H54 (cell line): ENCODE measurements at regions not wholly inside any gene's neighbourhood (a gene's known extent, or its start where the extent isn't known, plus 50 kb on each side); places are given as distances from the start of the nearest gene placed in this dataset.
"Not testable (repeated sequence)": the region's sequence is repeated elsewhere in the genome, so short reads cannot be mapped to it uniquely, and the experiment has no call there.

Source experiments
- DNase-seq: peaks from one replicate; pipeline ENCODE4 v3.0.0; 2011; ENCODE audit warnings: low spot score, mixed read lengths; ENCODE audit not compliant: insufficient read length
- FAIRE-seq: peaks from 3 replicates; lab custom pipeline; 2011; peaks lifted over from hg19 to GRCh38; lab: Jason Lieb, UNC
- POLR2A ChIP-seq: IDR thresholded peaks from 2 replicates; pipeline ENCODE4 v1.6.1; 2011; ENCODE audit warnings: low read depth, mild to moderate bottlenecking, low read length

- DNase-seq: no peak
- no peak for TF ChIP-seq POLR2A
- FAIRE-seq: no peak
Measured at GRCh38 chr17:72572604-72573491, 452.0 kb downstream of the SOX9 start.

GRCh38 chr17:72573492-72573801 lies 452.6 kb downstream of the SOX9 start:
- DNase-seq, FAIRE-seq: not testable (repeated sequence)

GRCh38 chr17:72574675-72575510 lies 454.1 kb downstream of the SOX9 start:
- TF ChIP-seq POLR2A: no peak
- DNase-seq (no peak), FAIRE-seq (no peak)

GRCh38 chr17:72575542-72576233 lies 454.9 kb downstream of the SOX9 start:
- no peak for DNase-seq
- TF ChIP-seq POLR2A: no peak
- no peak for FAIRE-seq

GRCh38 chr17:72576289-72576759 lies 455.5 kb downstream of the SOX9 start:
- DNase-seq (no peak), FAIRE-seq (no peak)
- no peak for TF ChIP-seq POLR2A

GRCh38 chr17:72578817-72579470 lies 458.1 kb downstream of the SOX9 start:
- DNase-seq (no peak), FAIRE-seq (no peak)
- TF ChIP-seq POLR2A: no peak

GRCh38 chr17:72579990-72580320 lies 459.1 kb downstream of the SOX9 start:
- DNase-seq: no peak
- no peak for FAIRE-seq
- no peak for TF ChIP-seq POLR2A

GRCh38 chr17:72580321-72581127 lies 459.7 kb downstream of the SOX9 start:
- no peak for TF ChIP-seq POLR2A
- no peak for FAIRE-seq
- DNase-seq: no peak

- DNase-seq: no peak
- TF ChIP-seq POLR2A: no peak
- no peak for FAIRE-seq
Measured at GRCh38 chr17:72587156-72587555, 466.3 kb downstream of the SOX9 start.

GRCh38 chr17:72587773-72588511 lies 467.1 kb downstream of the SOX9 start:
- FAIRE-seq: no peak
- peak; percentile 49 for DNase-seq
- no peak for TF ChIP-seq POLR2A

GRCh38 chr17:72588561-72588960 lies 467.7 kb downstream of the SOX9 start:
- no peak for TF ChIP-seq POLR2A
- FAIRE-seq (no peak), DNase-seq (no peak)

- FAIRE-seq (no peak), DNase-seq (peak; percentile 57)
- no peak for TF ChIP-seq POLR2A
Measured at GRCh38 chr17:72588961-72589360, 468.1 kb downstream of the SOX9 start.
